ENCODE measurements at regions not wholly inside any gene's neighbourhood (a gene's known extent, or its start where the extent isn't known, plus 50 kb on each side); places are given as distances from the start of the nearest gene placed in this dataset.
"Not testable (repeated sequence)": the region's sequence is repeated elsewhere in the genome, so short reads cannot be mapped to it uniquely, and the experiment has no call there.

GRCh38 chr4:154907345-154908045 is 126.4 kb downstream of the RBM46 start:
- not testable (repeated sequence) for DNase-seq

- DNase-seq = no peak
Measured at GRCh38 chr4:154908168-154908567, 127.1 kb downstream of the RBM46 start.

GRCh38 chr4:154911097-154911496 is 130.0 kb downstream of the RBM46 start:
- DNase-seq = no peak

GRCh38 chr4:154911608-154912098 is 130.6 kb downstream of the RBM46 start:
- DNase-seq = no peak

GRCh38 chr4:154916068-154916467 is 135.0 kb downstream of the RBM46 start:
- DNase-seq = no peak

GRCh38 chr4:154927126-154927680 is 146.1 kb downstream of the RBM46 start:
- peak; percentile 76 for DNase-seq

- peak; percentile 31 for DNase-seq
Measured at GRCh38 chr4:154928640-154929257, 147.7 kb downstream of the RBM46 start.

GRCh38 chr4:154936873-154937272 is 155.8 kb downstream of the RBM46 start:
- no peak for DNase-seq

- DNase-seq = no peak
Measured at GRCh38 chr4:154939851-154940250, 158.8 kb downstream of the RBM46 start.

GRCh38 chr4:154942176-154942575 is 161.1 kb downstream of the RBM46 start:
- DNase-seq = no peak

- no peak for DNase-seq
Measured at GRCh38 chr4:154944996-154945395, 163.9 kb downstream of the RBM46 start.

- no peak for DNase-seq
Measured at GRCh38 chr4:154946113-154946512, 165.0 kb downstream of the RBM46 start.

- no peak for DNase-seq
Measured at GRCh38 chr4:154953691-154954090, 172.6 kb downstream of the RBM46 start.

- no peak for DNase-seq
Measured at GRCh38 chr4:154954117-154954516, 173.0 kb downstream of the RBM46 start.

- DNase-seq = no peak
Measured at GRCh38 chr4:154958121-154958520, 177.0 kb downstream of the RBM46 start.

GRCh38 chr4:154958621-154959358 is 177.7 kb downstream of the RBM46 start:
- DNase-seq = no peak

- DNase-seq = no peak
Measured at GRCh38 chr4:154959756-154960155, 178.7 kb downstream of the RBM46 start.

GRCh38 chr4:154960476-154960875 is 179.4 kb downstream of the RBM46 start:
- no peak for DNase-seq

GRCh38 chr4:154961263-154961662 is 180.2 kb downstream of the RBM46 start:
- DNase-seq = no peak

GRCh38 chr4:154973244-154974035 is 192.4 kb downstream of the RBM46 start:
- no peak for DNase-seq

- no peak for DNase-seq
Measured at GRCh38 chr4:154977228-154977627, 196.2 kb downstream of the RBM46 start.

GRCh38 chr4:154982187-154983047 is 201.3 kb downstream of the RBM46 start:
- peak; percentile 32 for DNase-seq

Data from hematopoietic multipotent progenitor cell treated with erythropoietin and hydrocortisone succinate and interleukin-3 and kit ligand, for 8 days (in vitro differentiated cells).